DLD1 (cell line): ENCODE measurements at regions not wholly inside any gene's neighbourhood (a gene's known extent, or its start where the extent isn't known, plus 50 kb on each side); places are given as distances from the start of the nearest gene placed in this dataset.
"Not testable (repeated sequence)": the region's sequence is repeated elsewhere in the genome, so short reads cannot be mapped to it uniquely, and the experiment has no call there.

Experiments used
- in situ Hi-C: cut with HindIII; loops from 2 replicates; pipeline ENCODE4 v1.10.0; 2017; ENCODE audit warnings: low sequenced_read_pairs

DNA sequence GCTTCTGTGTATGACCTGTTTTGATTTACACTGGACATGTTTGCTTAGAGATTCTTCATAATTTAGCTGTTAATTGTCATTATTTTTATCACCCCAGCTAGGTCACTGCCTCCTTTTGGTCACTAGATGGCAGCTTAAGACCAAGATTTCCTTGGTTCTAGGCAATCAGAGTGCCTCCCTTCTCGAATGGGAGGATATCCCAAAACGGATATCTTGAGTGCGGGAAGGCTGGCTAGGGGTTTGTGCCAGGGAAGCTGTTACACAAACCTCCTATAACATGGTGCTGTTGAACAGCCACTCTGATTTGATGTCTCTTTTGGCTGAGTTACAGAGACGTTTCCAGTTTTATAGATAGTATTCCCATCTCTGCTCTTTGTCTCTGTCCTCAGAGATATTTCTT is 283.5 kb downstream of the S1PR1 start:
- in situ Hi-C loops: no loop called here

DNA sequence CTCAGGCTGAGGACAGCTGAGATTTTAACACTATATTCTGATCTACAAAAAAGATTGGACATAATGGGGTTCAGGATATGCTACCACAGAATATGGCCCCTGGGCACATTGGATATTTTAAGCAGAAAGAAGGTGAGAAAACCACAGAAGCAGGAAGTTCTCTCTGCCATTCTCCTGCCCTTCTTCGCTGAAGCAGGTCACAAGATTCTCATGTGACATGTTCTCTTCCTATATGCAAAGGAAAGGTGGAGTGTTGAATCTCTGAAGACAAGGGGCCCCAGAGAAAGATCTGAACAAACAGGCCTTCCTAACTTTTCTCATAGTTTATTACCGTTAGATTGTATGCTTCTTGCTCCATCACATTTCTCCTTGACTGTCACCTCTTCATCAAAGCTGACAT is 285.7 kb downstream of the S1PR1 start:
- in situ Hi-C loops: no loop called here

DNA sequence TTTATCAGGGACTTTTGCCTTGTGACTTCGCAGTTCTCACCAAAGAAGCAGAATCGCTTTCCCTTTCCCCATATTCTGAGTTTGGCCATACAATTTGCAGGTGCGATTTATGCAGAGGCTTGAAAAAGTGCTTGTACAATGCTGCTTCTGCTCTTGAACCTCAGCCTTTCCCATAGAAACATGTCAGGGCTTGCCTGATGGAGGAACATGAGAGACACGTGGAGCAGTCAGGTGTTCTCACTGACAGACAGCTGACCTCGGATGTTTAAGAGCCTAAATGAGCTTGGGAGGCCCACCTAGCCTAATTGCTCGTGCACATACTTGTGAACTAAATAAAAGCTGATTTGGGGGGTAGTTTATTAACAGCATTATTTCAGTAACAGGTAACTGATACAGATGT is 290.0 kb downstream of the S1PR1 start:
- in situ Hi-C loops: no loop called here

DNA sequence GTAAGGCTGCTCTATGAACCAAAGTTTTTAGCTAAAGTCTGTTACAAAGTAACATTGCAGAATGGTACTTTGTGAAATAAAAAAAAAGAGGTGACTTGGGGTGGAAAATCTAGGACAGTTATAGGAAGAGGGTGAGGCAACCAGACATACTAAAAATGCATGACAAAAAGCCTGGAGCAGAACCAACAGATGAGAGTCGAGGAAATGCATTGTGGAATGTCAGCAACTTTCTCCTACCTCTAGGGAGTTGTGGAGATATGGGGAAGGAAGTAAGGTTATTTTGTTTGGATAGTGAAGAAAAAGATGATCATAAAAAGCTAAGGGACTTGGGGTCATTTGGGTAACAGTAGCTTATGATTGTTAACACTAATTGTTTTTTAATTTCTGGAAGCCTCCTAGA is 295.6 kb downstream of the S1PR1 start:
- in situ Hi-C loops: no loop called here

DNA sequence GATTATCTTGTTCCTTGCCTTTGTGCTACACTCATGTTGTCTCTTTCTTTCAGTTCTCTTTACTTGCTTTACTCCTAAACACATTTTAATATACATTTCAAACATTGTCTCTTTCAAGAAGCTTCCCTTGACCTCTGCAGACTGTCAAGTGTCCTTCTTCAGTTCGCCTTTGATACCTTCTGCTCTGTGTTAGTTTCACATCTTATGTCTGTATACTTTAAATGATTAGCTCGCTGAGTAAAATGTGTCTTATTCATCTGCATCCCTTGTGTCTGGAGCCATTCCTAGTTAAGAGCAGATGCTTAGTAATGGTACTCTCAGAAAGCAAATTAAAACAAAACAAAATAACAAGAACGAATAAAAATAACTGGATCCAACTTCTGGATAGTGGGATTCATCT is 303.3 kb downstream of the S1PR1 start:
- in situ Hi-C loops: no loop called here

DNA sequence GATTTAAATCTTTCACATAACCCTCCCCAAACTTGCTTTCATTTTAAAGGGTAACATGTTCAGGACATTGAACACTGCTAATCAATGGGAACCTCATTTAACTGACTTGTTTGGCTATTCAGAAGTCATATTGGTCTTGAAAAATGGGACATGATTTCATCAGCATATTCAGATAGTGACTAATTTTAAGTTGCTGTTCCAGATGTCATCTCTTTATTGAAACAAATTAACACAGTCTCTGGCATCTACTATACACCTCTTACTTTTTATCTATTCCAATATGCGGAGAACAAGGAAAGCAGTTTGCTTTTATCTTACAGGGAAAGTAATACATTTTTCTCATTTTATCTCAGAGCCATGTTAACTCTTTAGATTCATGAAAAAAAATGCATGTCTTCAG is 310.1 kb downstream of the S1PR1 start:
- in situ Hi-C loops: no loop called here

DNA sequence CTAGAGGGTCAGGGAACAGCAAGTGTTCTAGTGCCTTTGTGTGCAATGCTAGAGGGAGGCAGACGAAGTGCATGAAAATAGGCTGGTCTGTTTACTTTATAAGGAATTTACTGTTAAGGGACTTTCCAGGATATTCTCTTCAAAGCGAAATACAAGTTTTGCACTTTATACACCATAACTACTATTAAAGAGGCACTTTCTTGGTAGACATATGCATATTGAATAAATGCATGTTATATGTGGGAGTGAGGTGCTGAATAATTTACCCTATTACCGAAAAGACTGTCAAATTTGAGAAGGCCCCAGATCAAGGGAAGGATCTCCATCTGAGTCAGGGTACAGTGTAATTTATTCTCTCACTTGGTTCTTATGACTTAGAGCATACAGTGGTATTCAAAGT is 310.5 kb downstream of the S1PR1 start:
- in situ Hi-C loops: no loop called here

DNA sequence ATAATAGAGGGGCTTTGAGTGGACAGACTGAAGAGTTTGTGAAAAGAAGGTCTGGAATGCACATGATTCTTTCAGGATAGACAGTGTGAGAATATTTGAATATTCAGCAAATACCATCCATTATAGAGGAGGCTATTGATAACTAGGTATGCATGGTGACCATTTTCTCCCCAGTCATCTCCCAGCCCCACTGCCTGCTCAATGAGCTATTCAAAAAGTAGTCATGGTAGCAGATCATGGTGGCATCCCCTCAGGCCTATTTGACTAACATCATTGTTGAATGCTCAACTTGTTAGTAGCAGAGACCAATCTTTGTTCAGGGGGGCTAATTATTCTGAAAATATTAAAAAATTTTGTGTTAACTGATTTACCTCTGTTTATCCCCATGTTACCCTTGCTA is 311.6 kb downstream of the S1PR1 start:
- in situ Hi-C loops: no loop called here

DNA sequence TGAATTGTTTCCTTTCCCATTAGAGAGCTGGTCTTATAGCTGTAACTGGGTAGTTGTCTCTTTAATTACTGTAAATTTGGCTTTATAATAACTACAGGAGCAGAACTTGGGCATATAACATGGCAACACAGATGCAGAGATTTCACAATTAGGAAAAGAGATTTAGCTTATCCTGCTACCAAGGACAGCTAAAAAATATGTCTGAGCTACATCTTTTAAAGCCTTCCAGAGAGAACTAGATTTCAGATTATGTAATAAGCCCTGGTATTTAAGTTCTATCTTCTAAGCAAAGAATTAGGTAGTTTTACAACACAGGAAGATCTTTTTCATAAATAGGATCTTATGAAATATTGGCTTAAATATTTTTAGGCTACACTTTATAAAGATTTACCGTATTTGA is 313.8 kb downstream of the S1PR1 start:
- in situ Hi-C loops: no loop called here

DNA sequence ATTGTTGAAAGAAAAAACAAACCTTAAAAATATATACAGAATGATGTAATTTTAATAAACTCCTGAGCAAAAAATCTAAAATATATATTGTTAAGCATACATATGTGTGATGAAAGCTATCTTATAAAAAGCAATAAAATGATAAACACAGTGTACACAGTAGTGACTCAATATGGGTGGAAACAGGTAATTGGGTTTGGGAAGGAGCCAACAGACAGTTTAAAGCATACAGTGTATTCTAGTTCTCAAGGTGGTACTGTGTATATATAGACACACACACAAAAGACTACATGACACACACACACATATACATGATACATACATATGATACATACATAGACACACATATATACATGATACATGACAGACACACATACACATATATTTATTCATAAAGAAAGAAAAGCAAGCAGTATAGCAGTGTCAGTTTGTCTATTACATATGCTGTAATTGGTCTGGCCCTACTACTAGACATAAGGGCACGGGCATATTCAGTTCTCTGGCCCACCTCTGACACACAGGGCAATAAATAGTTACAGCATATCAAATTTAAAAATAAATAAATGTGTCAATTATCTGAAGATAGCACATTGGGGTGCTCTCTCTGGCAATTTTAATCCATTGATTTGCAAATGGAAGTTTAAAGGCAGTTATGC is 330.2 kb downstream of the S1PR1 start:
- in situ Hi-C loops: no loop called here

DNA sequence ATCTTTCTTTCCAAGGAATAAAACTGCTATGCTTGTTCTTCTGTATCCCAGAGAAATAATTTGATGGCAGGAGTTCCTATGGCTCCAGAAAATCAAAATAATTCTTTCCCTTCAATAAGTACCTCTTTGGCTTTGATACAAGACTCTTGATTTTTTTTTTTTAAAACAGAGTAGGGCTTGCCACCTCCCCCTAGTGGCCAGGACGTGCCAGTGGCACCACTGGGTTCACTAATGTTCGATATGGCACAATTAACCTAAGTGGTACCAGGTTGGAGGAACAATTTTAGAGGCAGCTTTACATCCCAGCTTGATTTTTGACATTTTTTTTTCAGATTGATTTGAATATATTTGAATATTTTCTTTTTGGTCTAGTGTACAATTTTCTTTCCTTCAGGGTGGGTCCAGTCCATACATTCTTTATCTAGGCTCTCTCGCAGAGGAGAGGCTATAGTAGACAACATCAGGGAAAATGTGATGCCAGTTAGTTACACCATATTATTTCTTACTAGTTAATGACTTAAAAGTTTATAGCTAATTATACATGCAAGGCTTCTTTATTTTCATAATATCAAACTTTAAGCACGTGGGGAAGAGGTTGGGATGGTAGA is 330.9 kb downstream of the S1PR1 start:
- in situ Hi-C loops: no loop called here

DNA sequence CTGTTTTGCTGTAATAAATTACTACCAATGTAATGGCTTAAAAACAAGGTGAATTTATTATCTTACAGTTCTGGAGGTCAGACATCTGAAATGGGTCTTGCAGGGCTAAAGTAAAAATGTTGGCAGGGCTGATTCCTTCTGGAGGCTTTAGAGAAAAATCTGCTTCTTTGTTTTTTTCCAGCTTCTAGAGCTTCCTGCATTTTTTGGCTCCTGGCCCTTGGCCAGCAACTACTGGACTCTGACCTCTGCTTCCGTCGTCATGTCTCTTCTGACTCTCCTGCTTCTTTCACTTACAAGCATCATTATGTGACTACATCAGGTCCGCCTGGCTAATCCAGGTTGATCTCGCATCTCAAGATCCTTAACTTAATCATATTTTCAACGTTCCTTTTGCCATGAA is 350.9 kb downstream of the S1PR1 start:
- in situ Hi-C loops: no loop called here

DNA sequence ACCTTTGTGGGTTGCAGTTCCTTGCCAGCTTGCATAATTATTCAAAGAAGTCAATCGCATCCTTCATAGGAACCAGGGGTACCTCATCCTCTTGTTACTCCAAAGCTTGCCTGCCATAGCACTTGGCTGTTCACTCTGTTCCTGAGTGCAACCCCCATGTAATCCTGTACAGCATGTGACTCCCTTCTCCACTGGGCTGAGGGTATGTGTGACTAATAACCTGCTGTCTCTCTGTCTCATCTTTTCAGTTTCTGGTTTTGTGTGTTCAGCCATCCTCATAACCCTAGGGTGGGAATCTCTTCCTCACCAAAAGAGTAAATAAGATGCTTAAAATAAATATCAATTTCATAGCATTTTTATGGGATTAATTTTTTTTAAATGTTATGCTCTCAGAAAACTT is 351.9 kb downstream of the S1PR1 start:
- in situ Hi-C loops: no loop called here

DNA sequence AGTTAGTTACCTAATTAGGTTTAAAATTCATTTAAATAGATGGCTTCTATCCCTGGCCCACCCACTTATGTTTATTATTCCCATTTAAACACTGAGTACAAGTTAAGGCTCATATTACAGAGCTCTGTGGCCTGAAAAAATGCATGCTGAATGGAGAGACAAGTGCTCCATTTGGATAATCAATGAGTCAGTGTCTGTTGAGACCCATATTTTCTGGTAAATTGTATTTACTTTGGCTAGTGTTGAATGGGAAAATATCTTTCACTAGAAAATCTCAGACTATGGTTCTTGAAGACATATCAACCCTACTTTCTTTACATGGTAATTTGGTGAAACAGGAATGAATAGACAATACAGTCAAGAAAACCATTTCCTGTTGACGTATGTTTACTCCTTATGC is 356.0 kb downstream of the S1PR1 start:
- in situ Hi-C loops: no loop called here

DNA sequence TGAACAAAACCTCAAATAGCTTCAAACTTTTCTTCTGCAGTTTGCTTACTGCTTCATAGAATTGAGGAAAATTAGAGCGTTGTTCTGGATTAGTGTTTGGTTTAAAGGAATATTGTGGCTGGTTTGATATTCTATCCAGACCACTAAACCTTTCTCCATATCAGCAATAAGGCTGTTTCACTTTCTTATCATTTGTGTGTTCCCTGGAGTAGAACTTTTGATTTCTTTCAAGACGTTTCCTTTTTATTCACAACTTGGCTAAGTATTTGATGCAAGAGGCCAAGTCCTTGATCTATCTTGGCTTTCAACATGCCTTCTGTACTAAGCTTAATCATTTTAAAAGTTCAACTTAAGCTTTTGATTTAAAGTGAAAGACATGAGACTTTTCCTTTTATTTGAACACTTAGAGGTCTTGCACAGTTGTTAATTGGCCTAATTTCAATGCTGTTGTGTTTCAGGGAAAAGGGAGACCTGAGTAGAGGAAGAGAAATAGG is 359.1 kb downstream of the S1PR1 start:
- in situ Hi-C loops: no loop called here

DNA sequence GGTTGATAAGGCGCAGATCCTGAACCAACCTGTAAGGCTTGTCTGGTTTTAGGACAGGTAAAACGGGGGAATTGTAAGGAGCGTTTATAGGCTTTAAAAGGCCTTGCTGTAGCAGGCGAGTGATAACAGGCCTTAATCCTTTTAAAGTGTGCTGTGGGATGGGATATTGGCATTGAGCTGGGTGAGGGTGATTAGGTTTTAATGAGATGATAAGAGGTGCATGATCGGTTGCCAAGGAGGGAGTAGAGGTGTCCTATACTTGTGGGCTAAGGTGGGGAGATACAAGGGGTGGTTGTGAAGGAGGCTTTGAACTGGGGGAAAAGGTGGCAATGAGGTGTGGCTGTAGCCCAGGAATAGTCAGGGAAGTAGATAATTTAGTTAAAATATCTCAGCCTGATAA is 363.8 kb downstream of the S1PR1 start:
- in situ Hi-C loops: not testable (repeated sequence)

DNA sequence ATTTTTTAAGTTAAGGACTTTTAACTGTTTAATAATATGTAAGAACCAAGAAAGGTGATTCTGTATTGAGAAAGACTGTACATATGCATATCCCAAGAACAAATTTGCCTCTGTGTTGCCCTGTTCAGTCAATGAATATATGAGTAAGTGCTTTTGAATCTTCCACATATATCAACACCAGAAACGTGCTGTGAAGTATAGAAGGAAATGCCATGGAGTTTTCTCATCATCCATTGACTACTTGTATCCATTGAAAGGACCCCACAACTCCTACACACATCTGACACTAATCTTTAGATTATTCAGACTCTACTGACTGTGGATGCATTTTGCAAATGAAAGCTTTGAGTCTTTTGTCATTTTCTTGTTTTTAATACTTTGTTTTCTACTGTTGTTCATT is 366.9 kb downstream of the S1PR1 start:
- in situ Hi-C loops: no loop called here

DNA sequence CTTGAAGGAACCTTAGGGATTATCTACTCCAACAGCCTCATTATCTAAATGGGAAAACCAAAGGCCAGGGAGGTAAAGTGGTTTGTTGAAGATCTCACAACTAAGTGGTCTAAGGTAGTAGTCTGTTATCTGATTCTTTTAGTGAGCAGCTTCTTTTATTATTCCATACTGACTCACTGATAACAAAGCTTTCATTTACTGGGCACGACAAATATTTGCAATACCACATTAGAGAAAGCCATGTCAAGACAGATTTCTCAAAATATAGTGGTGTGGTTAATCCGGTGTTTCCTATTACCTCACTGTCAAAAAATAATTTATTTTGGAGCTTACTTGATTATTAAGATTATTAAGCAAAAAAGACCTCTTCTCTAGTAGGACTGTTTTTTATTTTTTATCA is 369.1 kb downstream of the S1PR1 start:
- in situ Hi-C loops: no loop called here

DNA sequence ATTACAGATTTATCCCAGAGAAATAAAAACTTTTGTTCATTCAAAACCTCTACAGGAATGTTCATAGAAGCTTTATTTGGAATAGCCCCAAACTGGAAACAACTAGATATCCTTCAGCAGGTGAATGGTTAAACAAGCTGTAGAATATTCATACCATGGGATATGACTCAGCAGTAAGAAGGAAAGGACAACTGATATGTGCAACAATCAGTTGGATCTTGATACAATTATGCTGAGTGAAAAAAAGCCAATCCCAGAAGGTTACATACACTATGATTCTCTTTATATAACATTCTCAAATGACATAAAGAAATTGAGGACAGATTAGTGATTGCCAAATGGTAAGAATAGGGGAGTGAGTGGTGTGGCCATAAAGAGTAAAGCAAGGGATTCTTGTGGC is 376.7 kb downstream of the S1PR1 start:
- in situ Hi-C loops: no loop called here

DNA sequence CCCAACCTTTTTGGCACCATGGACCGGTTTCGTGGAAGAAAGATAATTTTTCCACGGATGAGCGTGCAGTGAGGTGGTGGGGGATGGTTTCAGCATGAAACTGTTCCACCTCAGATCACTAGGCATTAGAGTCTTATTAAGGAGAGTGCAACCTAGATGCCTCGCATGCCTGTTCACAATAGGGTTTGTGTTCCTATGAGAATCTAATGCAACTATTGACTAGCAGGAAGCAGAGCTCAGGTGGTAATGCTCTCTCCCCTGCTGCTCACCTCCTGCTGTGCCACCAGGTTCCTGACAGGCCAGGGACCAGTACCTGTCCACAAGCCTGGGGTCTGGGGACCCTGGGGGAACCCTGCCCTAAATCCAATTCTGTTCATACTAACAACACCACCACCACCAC is 377.8 kb downstream of the OLFM3 start:
- in situ Hi-C loops: no loop called here

DNA sequence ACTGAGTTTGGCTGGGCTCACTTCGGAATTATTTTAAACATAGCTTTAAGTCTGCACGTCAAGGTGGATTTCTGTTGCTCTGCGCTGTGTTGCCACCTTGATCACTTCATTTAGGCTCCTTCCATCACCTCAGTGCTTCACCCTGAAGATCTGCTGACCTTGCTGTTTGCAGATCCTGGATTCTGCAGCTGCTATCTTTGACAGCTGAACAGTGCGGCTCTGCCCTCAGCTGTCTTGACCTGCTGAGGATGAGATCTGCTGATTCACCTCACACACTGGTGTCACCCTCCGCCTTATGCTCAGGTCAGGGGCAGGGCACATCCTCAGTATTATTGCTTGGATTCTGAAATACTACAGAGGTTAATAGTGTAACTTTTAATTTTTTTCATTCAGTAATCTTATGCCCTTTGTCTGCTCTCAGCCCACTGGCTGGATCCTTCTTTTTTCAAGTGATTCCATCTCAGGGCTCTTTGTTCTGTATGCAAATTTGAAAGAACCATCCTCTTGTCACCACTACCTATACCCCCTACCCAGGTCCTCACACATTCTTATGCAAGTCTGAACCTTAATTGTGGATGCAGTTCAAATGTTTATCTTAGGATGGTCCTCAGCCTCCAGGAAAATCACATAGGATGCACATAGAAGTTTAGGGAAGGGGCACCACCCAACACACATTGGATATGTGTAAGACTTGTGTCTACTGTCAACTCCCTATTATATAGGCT is 364.0 kb downstream of the OLFM3 start:
- in situ Hi-C loops: no loop called here

DNA sequence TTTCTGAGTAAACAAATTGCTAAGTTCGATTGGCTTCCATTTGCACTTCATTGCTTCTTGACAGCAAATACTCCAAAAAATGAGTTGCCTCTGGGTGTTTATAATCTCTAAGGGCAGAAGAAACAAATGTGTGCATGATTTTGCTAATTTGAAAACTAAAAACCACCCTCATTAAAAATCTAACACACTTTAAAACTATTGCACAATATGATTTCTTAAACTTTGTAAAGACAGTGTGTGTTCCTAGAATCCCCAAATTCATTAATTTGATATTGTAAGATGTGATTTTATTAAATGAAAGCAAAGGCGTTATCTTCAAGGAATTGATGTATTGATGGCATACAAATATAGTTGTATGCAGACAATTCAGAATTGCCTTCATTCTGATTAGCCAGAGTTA is 350.9 kb downstream of the OLFM3 start:
- in situ Hi-C loops: no loop called here
